SW 1271 (cell line): ENCODE measurements at regions not wholly inside any gene's neighbourhood (a gene's known extent, or its start where the extent isn't known, plus 50 kb on each side); places are given as distances from the start of the nearest gene placed in this dataset.
A peak's percentile ranks its signal among the peaks of the same experiment; 100 is the strongest.
"Not testable (repeated sequence)": the region's sequence is repeated elsewhere in the genome, so short reads cannot be mapped to it uniquely, and the experiment has no call there.

Experiments used
- DNase-seq, 2 experiments: peaks; one replicate each; lab custom pipeline; 2025; lab: John Stamatoyannopoulos, UW

GRCh38 chr1:38180388-38180787 is 133.8 kb upstream of the POU3F1 start:
- DNase-seq, result not testable (repeated sequence)

- DNase-seq, result no peak
Observed at GRCh38 chr1:38179483-38179882, 132.9 kb upstream of the POU3F1 start.

- no peak for DNase-seq
Observed at GRCh38 chr1:38178216-38178615, 131.6 kb upstream of the POU3F1 start.

- DNase-seq, result no peak
Observed at GRCh38 chr1:38175121-38175520, 128.5 kb upstream of the POU3F1 start.

GRCh38 chr1:38173848-38174247 is 127.3 kb upstream of the POU3F1 start:
- DNase-seq, result no peak

GRCh38 chr1:38173157-38173831 is 126.7 kb upstream of the POU3F1 start:
- no peak for DNase-seq

GRCh38 chr1:38169121-38169520 is 122.5 kb upstream of the POU3F1 start:
- no peak for DNase-seq

GRCh38 chr1:38168365-38168764 is 121.8 kb upstream of the POU3F1 start:
- no peak for DNase-seq

GRCh38 chr1:38166461-38166860 is 119.9 kb upstream of the POU3F1 start:
- no peak for DNase-seq

GRCh38 chr1:38153778-38154470 is 107.3 kb upstream of the POU3F1 start:
- DNase-seq, result no peak

GRCh38 chr1:38153066-38153777 is 106.6 kb upstream of the POU3F1 start:
- DNase-seq, result no peak

GRCh38 chr1:38152351-38153065 is 105.9 kb upstream of the POU3F1 start:
- DNase-seq, result peak in 1 of 2 experiments; percentile 9

GRCh38 chr1:38151399-38151798 is 104.8 kb upstream of the POU3F1 start:
- DNase-seq, result no peak

- DNase-seq, result not testable (repeated sequence)
Observed at GRCh38 chr1:38146079-38146478, 99.5 kb upstream of the POU3F1 start.

- DNase-seq, result no peak
Observed at GRCh38 chr1:38142606-38143005, 96.0 kb upstream of the POU3F1 start.

GRCh38 chr1:38141483-38141882 is 94.9 kb upstream of the POU3F1 start:
- no peak for DNase-seq

- no peak for DNase-seq
Observed at GRCh38 chr1:38139738-38140487, 93.3 kb upstream of the POU3F1 start.

GRCh38 chr1:38138498-38139233 is 92.1 kb upstream of the POU3F1 start:
- peak; percentile 25 to 68 for DNase-seq

GRCh38 chr1:38137164-38137563 is 90.6 kb upstream of the POU3F1 start:
- no peak for DNase-seq

- no peak for DNase-seq
Observed at GRCh38 chr1:38135625-38136414, 89.2 kb upstream of the POU3F1 start.
